Gastrocnemius medialis (tissue), 4 donors: ENCODE measurements at regions not wholly inside any gene's neighbourhood (a gene's known extent, or its start where the extent isn't known, plus 50 kb on each side); places are given as distances from the start of the nearest gene placed in this dataset.

Experiments
- POLR2A ChIP-seq, 2 donors: fragments of 450-650 bp; IDR thresholded peaks; one replicate each; pipeline ENCODE4 v1.6.1; 2017; ENCODE audit warnings: antibody characterized with exemption in 2 of 2, mild to moderate bottlenecking in 2 of 2, moderate library complexity in 2 of 2
- TF ChIP-seq, protein P1 (sequence below), 5 experiments: fragments of 450-650 bp in 3 of 5; fragments of 200-600 bp in 2 of 5; sonication (generic) in 2 of 5; IDR thresholded peaks in 4 of 5; conservative IDR thresholded peaks in 1 of 5; 1 replicate in 4 of 5; 2 replicates in 1 of 5; pipeline ENCODE4 v1.5.1; 2016 to 2019; ENCODE audit warnings: antibody characterized with exemption in 5 of 5, mild to moderate bottlenecking in 3 of 5, moderate library complexity in 3 of 5

DNA sequence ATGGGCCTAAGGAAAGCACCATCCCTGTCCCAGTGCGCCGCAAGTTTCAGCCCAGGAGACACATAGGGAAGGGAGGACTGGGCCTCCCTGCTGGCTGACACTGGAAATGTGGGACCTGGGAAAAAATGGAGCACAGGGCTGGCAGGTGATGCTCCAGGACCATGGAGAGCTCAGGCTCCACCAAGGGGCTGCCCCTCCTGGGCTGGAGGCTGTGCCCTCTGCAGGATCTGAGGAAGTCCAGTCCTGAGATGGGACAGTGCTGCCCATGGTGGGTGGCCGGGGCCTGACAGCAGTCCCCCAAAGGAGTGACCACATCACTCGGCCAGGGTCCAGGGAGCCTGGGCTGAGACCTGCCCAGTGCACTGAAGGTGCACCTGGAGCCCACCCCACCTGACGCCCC is 108.6 kb upstream of the TEKT4 start:
- TF ChIP-seq, protein P1, sequence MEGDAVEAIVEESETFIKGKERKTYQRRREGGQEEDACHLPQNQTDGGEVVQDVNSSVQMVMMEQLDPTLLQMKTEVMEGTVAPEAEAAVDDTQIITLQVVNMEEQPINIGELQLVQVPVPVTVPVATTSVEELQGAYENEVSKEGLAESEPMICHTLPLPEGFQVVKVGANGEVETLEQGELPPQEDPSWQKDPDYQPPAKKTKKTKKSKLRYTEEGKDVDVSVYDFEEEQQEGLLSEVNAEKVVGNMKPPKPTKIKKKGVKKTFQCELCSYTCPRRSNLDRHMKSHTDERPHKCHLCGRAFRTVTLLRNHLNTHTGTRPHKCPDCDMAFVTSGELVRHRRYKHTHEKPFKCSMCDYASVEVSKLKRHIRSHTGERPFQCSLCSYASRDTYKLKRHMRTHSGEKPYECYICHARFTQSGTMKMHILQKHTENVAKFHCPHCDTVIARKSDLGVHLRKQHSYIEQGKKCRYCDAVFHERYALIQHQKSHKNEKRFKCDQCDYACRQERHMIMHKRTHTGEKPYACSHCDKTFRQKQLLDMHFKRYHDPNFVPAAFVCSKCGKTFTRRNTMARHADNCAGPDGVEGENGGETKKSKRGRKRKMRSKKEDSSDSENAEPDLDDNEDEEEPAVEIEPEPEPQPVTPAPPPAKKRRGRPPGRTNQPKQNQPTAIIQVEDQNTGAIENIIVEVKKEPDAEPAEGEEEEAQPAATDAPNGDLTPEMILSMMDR (IDR thresholded peaks at IDR 0.05 in 4 of 5, conservative IDR thresholded peaks at IDR 0.05 in 1 of 5), result no peak
- TF ChIP-seq POLR2A (IDR thresholded peaks at IDR 0.05), result no peak
